GM19239 (cell line): ENCODE measurements at regions not wholly inside any gene's neighbourhood (a gene's known extent, or its start where the extent isn't known, plus 50 kb on each side); places are given as distances from the start of the nearest gene placed in this dataset.
"Not testable (repeated sequence)": the region's sequence is repeated elsewhere in the genome, so short reads cannot be mapped to it uniquely, and the experiment has no call there.

Experiments
- DNase-seq: peaks from one replicate; pipeline ENCODE4 v3.0.0; 2011; ENCODE audit warnings: low spot score; ENCODE audit not compliant: insufficient read length
- FAIRE-seq: peaks from 2 replicates; lab custom pipeline; 2011; peaks lifted over from hg19 to GRCh38; lab: Jason Lieb, UNC

DNA sequence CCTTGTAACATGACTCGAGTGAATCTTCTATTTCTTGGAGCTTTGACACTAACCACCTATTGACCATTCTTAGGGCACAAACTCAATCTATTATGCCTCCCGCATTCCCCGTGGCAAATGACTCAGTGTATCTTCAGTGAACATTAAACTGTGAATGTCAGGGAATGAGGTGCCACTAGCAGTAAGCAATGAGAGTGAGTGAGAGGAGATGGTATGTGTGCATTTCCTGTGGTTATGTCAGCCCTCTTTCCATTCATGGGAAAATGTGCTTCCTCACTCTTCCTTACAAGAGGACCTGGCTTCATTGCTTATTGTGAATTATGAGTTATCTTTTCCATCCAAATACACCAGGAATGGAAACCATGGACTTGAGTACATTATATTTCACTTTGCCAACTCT, 229.2 kb downstream of the EMP1 start:
- no peak for DNase-seq
- FAIRE-seq = no peak

DNA sequence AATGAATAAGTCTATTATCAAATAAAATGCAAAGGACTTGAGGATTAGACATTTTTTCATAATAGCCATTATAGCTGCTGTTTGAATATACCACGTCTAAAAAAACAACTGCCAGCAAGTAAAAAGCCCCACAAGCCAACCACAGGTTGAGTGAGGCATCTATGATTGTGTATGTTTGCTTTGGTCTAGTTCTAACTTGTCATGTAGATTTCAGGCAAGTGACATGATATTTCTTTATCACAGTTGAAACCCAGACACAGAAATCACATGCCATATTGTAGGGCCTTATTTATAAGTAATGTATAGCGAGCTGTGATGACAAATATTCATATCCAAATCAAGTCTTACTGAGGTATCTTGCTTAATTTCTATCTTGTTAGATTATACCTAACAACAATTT, 225.8 kb downstream of the EMP1 start:
- no peak for FAIRE-seq
- no peak for DNase-seq

DNA sequence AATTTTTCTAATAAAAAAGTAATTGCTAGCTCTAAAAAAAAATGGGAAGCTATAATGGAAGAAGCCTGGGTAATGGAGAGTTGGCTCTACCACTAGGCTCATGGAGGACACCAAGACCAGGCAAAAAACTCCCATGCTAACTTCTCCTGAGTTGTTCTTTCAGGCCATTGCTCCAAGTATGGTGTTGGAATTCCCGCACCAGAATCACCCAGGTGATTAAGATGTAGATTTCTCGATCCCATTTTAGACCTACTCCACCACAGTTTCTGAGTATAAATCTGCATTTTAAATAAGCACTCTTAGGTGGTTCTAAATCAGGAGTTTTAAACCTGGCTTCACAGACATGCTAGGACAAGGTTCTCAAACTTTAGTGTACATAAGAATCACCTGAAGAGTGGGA, 221.0 kb downstream of the EMP1 start:
- no peak for FAIRE-seq

DNA sequence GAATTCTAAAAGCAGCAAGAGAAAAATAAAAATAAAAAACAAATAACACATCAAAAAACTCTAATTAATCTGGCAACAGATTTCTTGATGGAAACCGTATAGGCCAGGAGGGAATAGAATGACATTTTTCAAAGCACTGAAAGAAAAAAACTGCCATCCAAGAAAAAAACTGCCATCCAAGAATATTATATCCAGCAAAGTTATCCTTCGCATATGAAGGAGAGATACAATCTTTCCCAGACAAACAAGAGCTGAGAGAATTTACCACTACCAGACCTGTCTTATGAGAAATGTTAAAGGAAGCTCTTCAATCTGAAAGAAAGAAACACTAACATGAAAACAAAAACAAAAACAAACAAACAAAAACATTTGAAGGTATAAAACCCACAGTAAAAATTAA, 214.8 kb downstream of the EMP1 start:
- FAIRE-seq (no peak), DNase-seq (no peak)

More for the DNA sequence above, 221.0 kb downstream of the EMP1 start:
- DNase-seq = no peak

- no peak for DNase-seq
- FAIRE-seq = no peak
These were observed 209.6 kb downstream of the EMP1 start for GRCh38 chr12:13405961-13406703.

GRCh38 chr12:13404631-13405473, 208.3 kb downstream of the EMP1 start:
- FAIRE-seq (no peak), DNase-seq (no peak)

DNA sequence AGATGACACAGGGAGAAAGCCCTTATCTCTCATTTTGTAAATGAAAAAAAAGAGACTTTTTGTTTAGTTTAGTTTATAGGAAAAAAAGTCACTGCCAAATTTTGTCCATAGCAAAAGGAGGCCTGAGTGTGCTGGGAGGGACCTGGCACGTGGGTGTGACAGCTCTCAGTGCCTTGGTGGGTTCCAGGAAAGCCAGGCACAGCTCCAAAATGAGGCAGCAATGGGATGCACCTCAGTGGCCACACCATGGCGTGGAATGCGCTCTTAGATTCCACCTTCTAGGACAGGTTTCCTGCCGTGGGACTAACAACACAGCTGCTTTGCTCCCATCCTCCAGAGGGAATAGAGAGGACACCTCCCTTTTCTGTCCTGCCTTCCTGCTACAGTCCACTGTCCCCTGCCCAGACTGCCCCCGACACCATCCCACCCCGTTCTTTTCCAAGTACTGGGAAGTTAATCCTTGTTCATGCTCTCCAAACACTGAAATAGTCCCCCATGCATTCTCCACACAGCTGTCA, 207.6 kb downstream of the EMP1 start:
- FAIRE-seq (no peak), DNase-seq (no peak)

- FAIRE-seq, DNase-seq: not testable (repeated sequence)
These were observed 194.8 kb downstream of the EMP1 start for GRCh38 chr12:13391375-13391774.

GRCh38 chr12:13390918-13391317, 194.4 kb downstream of the EMP1 start:
- peak; percentile 21 for FAIRE-seq
- DNase-seq = no peak

GRCh38 chr12:13390381-13390861, 193.9 kb downstream of the EMP1 start:
- no peak for DNase-seq
- FAIRE-seq = no peak

DNA sequence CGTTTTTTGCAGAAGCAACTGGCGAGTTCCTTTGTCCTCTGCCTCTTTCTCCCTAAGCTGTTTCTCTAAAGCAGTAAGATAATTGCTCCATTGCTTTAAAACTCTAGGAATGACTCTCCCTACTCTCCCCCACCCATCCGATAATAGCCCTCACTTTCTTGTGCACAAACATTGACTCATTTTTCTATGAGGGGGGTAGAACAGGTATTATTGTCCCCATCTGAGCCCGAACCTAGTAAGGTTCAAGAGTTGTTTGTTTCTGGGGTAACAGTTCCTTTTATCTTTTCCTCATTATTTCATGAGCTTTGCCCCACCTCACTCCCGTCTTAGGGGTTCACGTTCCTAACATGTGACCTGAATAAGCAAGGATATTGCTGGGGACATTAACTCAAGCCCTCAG, 190.6 kb downstream of the EMP1 start:
- FAIRE-seq (no peak), DNase-seq (no peak)

- FAIRE-seq (no peak), DNase-seq (no peak)
These were observed 190.0 kb downstream of the EMP1 start for GRCh38 chr12:13386323-13387039.

GRCh38 chr12:13383379-13383778, 186.9 kb downstream of the EMP1 start:
- DNase-seq = no peak
- no peak for FAIRE-seq

- FAIRE-seq (no peak), DNase-seq (no peak)
These were observed 183.8 kb downstream of the EMP1 start for GRCh38 chr12:13380297-13380696.

DNA sequence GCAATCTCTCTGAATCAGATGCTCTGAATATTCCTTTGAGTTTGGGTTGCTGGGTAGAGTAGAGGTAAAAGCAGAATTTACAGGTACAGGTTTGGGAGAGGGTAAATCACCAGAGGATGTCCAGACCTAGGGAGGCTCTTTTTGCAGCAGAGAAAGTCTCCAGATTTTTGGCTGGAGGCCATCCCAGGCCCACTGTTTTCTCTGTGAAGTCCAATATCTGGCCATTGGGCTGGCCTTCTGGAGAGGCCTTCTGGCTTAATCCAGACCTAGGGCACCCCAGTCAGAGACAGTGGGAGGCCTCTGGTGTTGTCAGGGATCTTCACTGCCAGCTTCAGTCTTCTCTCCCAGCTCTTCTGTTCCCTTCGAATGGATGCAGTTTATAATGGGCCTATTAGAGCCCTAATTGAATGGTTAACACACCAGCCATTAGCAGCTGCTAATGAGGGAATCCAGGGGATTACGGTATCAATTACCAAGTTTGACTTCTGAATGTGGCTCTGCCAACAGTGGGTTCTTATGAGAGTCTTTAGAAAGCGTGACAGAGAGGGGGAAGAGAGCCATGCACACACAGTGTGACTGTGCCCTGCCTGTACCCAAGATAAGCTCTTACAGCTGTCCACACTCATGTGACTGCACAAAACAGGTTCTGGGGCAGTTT, 183.1 kb downstream of the EMP1 start:
- FAIRE-seq (no peak), DNase-seq (no peak)

- FAIRE-seq (no peak), DNase-seq (no peak)
These were observed 181.2 kb downstream of the EMP1 start for GRCh38 chr12:13377698-13378097.

- DNase-seq (no peak), FAIRE-seq (no peak)
These were observed 180.3 kb downstream of the EMP1 start for GRCh38 chr12:13376610-13377373.

DNA sequence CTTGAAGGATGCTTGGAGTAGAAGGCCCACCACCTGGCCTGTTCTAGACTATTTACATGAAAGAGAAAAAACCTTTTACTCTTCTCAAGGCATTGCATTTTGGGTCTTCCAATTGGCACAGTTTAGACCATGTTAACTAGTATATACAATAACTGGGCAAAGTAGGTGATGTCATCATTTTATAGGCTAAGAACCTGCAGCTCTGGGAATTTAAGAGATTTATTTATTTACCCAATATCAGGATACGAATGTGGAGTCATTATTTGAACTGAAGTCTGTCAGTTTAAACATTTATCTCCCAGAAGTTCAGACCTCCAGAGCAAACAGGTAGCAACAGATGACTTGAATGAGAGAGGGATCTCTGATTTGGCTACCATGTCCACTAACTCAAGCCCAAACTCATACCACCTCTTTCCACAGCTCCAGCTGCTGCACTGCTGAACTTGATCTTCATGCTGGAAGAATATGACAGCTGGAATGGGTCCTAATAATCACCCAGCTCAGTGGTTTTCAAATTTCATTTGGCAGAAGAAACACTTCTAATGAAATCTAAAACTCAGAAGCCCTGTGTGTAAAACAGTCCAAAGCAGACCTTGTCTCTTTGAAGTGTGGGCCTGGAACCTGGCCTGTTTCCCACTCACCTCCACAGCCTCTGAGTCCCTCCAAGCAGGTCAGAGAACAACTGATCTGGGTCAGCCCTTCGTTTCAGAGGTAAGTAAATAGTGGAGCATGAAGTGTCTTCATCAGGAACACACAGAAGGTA, 179.2 kb downstream of the EMP1 start:
- no peak for FAIRE-seq

GRCh38 chr12:13374793-13375192, 178.3 kb downstream of the EMP1 start:
- no peak for FAIRE-seq
- no peak for DNase-seq

More for the DNA sequence above, 179.2 kb downstream of the EMP1 start:
- DNase-seq = no peak
